H9 (cell line): ENCODE measurements at regions not wholly inside any gene's neighbourhood (a gene's known extent, or its start where the extent isn't known, plus 50 kb on each side); places are given as distances from the start of the nearest gene placed in this dataset.

ENCODE experiments used
- DNase-seq: peaks from one replicate; pipeline ENCODE4 v3.0.0-alpha.2; 2017
- H2AFZ ChIP-seq: one replicate; pipeline ENCODE4 v1.6.1; 2013; ENCODE audit warnings: mild to moderate bottlenecking, low read length, control low read depth, moderate library complexity
- H2AK5ac ChIP-seq: 2 replicates; pipeline ENCODE4 v1.6.1; 2013; ENCODE audit warnings: low read length, control low read depth, mixed read lengths; ENCODE audit not compliant: insufficient read length
- H2BK120ac ChIP-seq: one replicate; pipeline ENCODE4 v1.6.1; 2013; ENCODE audit warnings: low read depth, mild to moderate bottlenecking, low read length, control low read depth, inconsistent platforms; ENCODE audit not compliant: poor library complexity, severe bottlenecking
- H2BK12ac ChIP-seq: 2 replicates; pipeline ENCODE4 v1.6.1; 2013; ENCODE audit warnings: low read length, control low read depth, mixed read lengths, low read depth; ENCODE audit not compliant: insufficient read length
- H2BK15ac ChIP-seq: 2 replicates; pipeline ENCODE4 v1.6.1; 2013; ENCODE audit warnings: low read depth, low read length, control low read depth
- H2BK20ac ChIP-seq: one replicate; pipeline ENCODE4 v1.6.1; 2013; ENCODE audit warnings: low read depth, mild to moderate bottlenecking, low read length, control low read depth, inconsistent platforms; ENCODE audit not compliant: poor library complexity, severe bottlenecking
- H2BK5ac ChIP-seq: 2 replicates; pipeline ENCODE4 v1.6.1; 2013; ENCODE audit warnings: low read length, control low read depth, mixed read lengths; ENCODE audit not compliant: insufficient read length
- H3K14ac ChIP-seq: 2 replicates; pipeline ENCODE4 v1.6.1; 2013; ENCODE audit warnings: low read length, control low read depth; ENCODE audit not compliant: insufficient read depth
- H3K18ac ChIP-seq: 2 replicates; pipeline ENCODE4 v1.6.1; 2013; ENCODE audit warnings: low read depth, mild to moderate bottlenecking, mixed read lengths, low read length, control low read depth; ENCODE audit not compliant: insufficient read length
- H3K23ac ChIP-seq: 2 replicates; pipeline ENCODE4 v1.6.1; 2013; ENCODE audit warnings: low read length, control low read depth, mixed read lengths, low read depth; ENCODE audit not compliant: insufficient read length
- H3K23me2 ChIP-seq: 2 replicates; pipeline ENCODE4 v1.6.1; 2013; ENCODE audit warnings: low read depth, mild to moderate bottlenecking, mixed read lengths, low read length, control low read depth; ENCODE audit not compliant: insufficient read length, poor library complexity, severe bottlenecking
- H3K27ac ChIP-seq: 2 replicates; pipeline ENCODE4 v1.5.1; 2013; ENCODE audit warnings: low read length, control low read depth, mixed read lengths, low read depth; ENCODE audit not compliant: insufficient read length
- H3K27me3 ChIP-seq: 2 replicates; pipeline ENCODE4 v1.6.1; 2013; ENCODE audit warnings: low read length, control low read depth, inconsistent platforms; ENCODE audit not compliant: insufficient read depth
- H3K4ac ChIP-seq: 2 replicates; pipeline ENCODE4 v1.6.1; 2013; ENCODE audit warnings: low read depth, mild to moderate bottlenecking, control low read depth, inconsistent platforms, low read length, moderate library complexity
- H3K4me1 ChIP-seq: 2 replicates; pipeline ENCODE4 v1.6.1; 2013; ENCODE audit warnings: low read length, control low read depth, inconsistent platforms; ENCODE audit not compliant: insufficient read depth
- H3K4me2 ChIP-seq: 2 replicates; pipeline ENCODE4 v1.6.1; 2013; ENCODE audit warnings: low read length, control low read depth, mixed read lengths; ENCODE audit not compliant: insufficient read length, insufficient read depth
- H3K56ac ChIP-seq: 2 replicates; pipeline ENCODE4 v1.6.1; 2013; ENCODE audit warnings: low read depth, mild to moderate bottlenecking, mixed read lengths, low read length, control low read depth; ENCODE audit not compliant: insufficient read length
- H3K79me1 ChIP-seq: 2 replicates; pipeline ENCODE4 v1.6.1; 2013; ENCODE audit warnings: low read depth, mild to moderate bottlenecking, moderate library complexity, low read length, control low read depth, inconsistent platforms; ENCODE audit not compliant: insufficient read depth, poor library complexity, severe bottlenecking
- H3K79me2 ChIP-seq: 2 replicates; pipeline ENCODE4 v1.6.1; 2013; ENCODE audit warnings: low read length, control low read depth, inconsistent platforms; ENCODE audit not compliant: insufficient read depth
- H3K9ac ChIP-seq: 2 replicates; pipeline ENCODE4 v1.6.1; 2013; ENCODE audit warnings: low read length, control low read depth, mixed read lengths; ENCODE audit not compliant: insufficient read length; ENCODE audit errors: extremely low read depth
- H3K9me3 ChIP-seq: one replicate; pipeline ENCODE4 v1.6.1; 2013; ENCODE audit warnings: low read depth, low read length, inconsistent platforms; ENCODE audit not compliant: control insufficient read depth
- H3T11ph ChIP-seq: one replicate; pipeline ENCODE4 v1.6.1; 2013; ENCODE audit warnings: mild to moderate bottlenecking, low read length, control low read depth, inconsistent platforms
- H4K20me1 ChIP-seq: one replicate; pipeline ENCODE4 v1.6.1; 2013; ENCODE audit not compliant: control insufficient read depth, insufficient read length, insufficient read depth
- H4K5ac ChIP-seq: 2 replicates; pipeline ENCODE4 v1.6.1; 2013; ENCODE audit warnings: low read depth, mild to moderate bottlenecking, mixed read lengths, low read length, control low read depth; ENCODE audit not compliant: insufficient read length
- H4K8ac ChIP-seq: replicated peaks from 2 replicates; pipeline ENCODE4 v1.6.1; 2013; ENCODE audit warnings: low read length, control low read depth, mixed read lengths, low read depth; ENCODE audit not compliant: insufficient read length
- H4K91ac ChIP-seq: 2 replicates; pipeline ENCODE4 v1.6.1; 2013; ENCODE audit warnings: low read depth, mild to moderate bottlenecking, moderate library complexity, mixed read lengths, low read length, control low read depth; ENCODE audit not compliant: insufficient read length
- H3K27ac Mint-ChIP-seq, 3 experiments: 2 replicates in 2 of 3; 3 replicates in 1 of 3; pipeline ENCODE4 v1.8.0; 2020 to 2021; ENCODE audit warnings: mixed read lengths in 3 of 3, mild to moderate bottlenecking in 1 of 3, moderate library complexity in 1 of 3
- H3K27me3 Mint-ChIP-seq: 2 replicates; pipeline ENCODE4 v1.8.0; 2021; ENCODE audit warnings: low read depth, mild to moderate bottlenecking, moderate library complexity, mixed read lengths
- H3K36me3 Mint-ChIP-seq, 3 experiments: 2 replicates in 2 of 3; 3 replicates in 1 of 3; pipeline ENCODE4 v1.8.0; 2020 to 2021; ENCODE audit warnings: low read depth in 3 of 3, mixed read lengths in 3 of 3; ENCODE audit not compliant: insufficient read depth in 1 of 3
- H3K4me1 Mint-ChIP-seq, 2 experiments: 2 replicates each; pipeline ENCODE4 v1.8.0; 2020; ENCODE audit warnings: mixed read lengths in 2 of 2
- H3K4me3 Mint-ChIP-seq, 2 experiments: 2 replicates in 1 of 2; 3 replicates in 1 of 2; pipeline ENCODE4 v1.8.0; 2020 to 2021; ENCODE audit warnings: mild to moderate bottlenecking in 2 of 2, mixed read lengths in 2 of 2, moderate library complexity in 1 of 2
- H3K9me3 Mint-ChIP-seq, 2 experiments: 2 replicates in 1 of 2; 3 replicates in 1 of 2; pipeline ENCODE4 v1.8.0; 2020; ENCODE audit warnings: mild to moderate bottlenecking in 2 of 2, mixed read lengths in 2 of 2, moderate library complexity in 1 of 2
- WGBS: extraction: QIAGEN DNeasy Blood & Tissue Kit; methylation state at CpG from one replicate; pipeline ENCODE4 v1.1.7; 2013; ENCODE audit warnings: missing lambda C conversion rate, low lambda C conversion rate, mixed read lengths; ENCODE audit not compliant: insufficient read length; ENCODE audit errors: extremely low coverage; 5-methylcytosine and 5-hydroxymethylcytosine counted together
- TF ChIP-seq, protein P1 (sequence below): fragments of 200-600 bp; sonication (generic); conservative IDR thresholded peaks from 3 replicates; pipeline ENCODE4 v1.8.0; 2021; ENCODE audit warnings: antibody characterized with exemption, mild to moderate bottlenecking

GRCh38 chr3:28033059-28033784 is 208.2 kb upstream of the CMC1 start:
- Mint-ChIP-seq H3K9me3 (peaks cover 29 to 31% of the 10 kb centered on the region in 2 experiments), H3K27ac (no peak overlapping the region), H3K4me1 (peaks cover 5 to 9% of the 10 kb centered on the region in 2 experiments), H3K4me3 (no peak overlapping the region), H3K27me3 (peaks cover 2% of the 10 kb centered on the region; the same call in 1 of the 2 replicates), H3K36me3 (peaks cover 13 to 35% (median 31%) of the 10 kb centered on the region in 3 experiments)
- DNase-seq, result no peak
- H2BK120ac ChIP-seq, result no peak overlapping the region
- H3T11ph ChIP-seq, result no peak overlapping the region
- no peak overlapping the region for H4K91ac ChIP-seq
- 0 out of 2 replicates have a peak, but pooled peaks cover 2% of the 10 kb centered on the region for H3K4me1 ChIP-seq
- H2AK5ac ChIP-seq, result no peak overlapping the region
- H3K14ac ChIP-seq, result no peak overlapping the region
- H2BK5ac ChIP-seq, result no peak overlapping the region
- no peak overlapping the region for H4K5ac ChIP-seq
- no peak overlapping the region for H3K4ac ChIP-seq
- H2AFZ ChIP-seq, result no peak overlapping the region
- H2BK12ac ChIP-seq, result no peak overlapping the region
- no peaks in the 10 kb centered on the region for H3K23me2 ChIP-seq
- H3K27me3 ChIP-seq, result no peaks in the 10 kb centered on the region
- no peak overlapping the region for H3K56ac ChIP-seq
- TF ChIP-seq, protein P1, sequence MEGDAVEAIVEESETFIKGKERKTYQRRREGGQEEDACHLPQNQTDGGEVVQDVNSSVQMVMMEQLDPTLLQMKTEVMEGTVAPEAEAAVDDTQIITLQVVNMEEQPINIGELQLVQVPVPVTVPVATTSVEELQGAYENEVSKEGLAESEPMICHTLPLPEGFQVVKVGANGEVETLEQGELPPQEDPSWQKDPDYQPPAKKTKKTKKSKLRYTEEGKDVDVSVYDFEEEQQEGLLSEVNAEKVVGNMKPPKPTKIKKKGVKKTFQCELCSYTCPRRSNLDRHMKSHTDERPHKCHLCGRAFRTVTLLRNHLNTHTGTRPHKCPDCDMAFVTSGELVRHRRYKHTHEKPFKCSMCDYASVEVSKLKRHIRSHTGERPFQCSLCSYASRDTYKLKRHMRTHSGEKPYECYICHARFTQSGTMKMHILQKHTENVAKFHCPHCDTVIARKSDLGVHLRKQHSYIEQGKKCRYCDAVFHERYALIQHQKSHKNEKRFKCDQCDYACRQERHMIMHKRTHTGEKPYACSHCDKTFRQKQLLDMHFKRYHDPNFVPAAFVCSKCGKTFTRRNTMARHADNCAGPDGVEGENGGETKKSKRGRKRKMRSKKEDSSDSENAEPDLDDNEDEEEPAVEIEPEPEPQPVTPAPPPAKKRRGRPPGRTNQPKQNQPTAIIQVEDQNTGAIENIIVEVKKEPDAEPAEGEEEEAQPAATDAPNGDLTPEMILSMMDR, result no peak
- no peak overlapping the region for H3K4me2 ChIP-seq
- no peak overlapping the region for H3K27ac ChIP-seq
- H3K79me2 ChIP-seq, result no peaks in the 10 kb centered on the region
- no peaks in the 10 kb centered on the region for H3K79me1 ChIP-seq
- no peak overlapping the region for H4K8ac ChIP-seq
- no peak overlapping the region for H2BK20ac ChIP-seq
- no peak overlapping the region for H3K23ac ChIP-seq
- no peaks in the 10 kb centered on the region for H4K20me1 ChIP-seq
- H3K18ac ChIP-seq, result no peak overlapping the region
- no peak overlapping the region for H3K9ac ChIP-seq
- H2BK15ac ChIP-seq, result no peak overlapping the region
- peaks cover 14% of the 10 kb centered on the region for H3K9me3 ChIP-seq
- no CpG with 5 or more reads among the region's 3 CpGs for WGBS
